GM21529 (cell line): ENCODE measurements at regions not wholly inside any gene's neighbourhood (a gene's known extent, or its start where the extent isn't known, plus 50 kb on each side); places are given as distances from the start of the nearest gene placed in this dataset.
"Not testable (repeated sequence)": the region's sequence is repeated elsewhere in the genome, so short reads cannot be mapped to it uniquely, and the experiment has no call there.

Experiments
- ATAC-seq: cut with Tn5 transposase; IDR thresholded peaks from one replicate; pipeline ENCODE4 v1.9.1; 2021; ENCODE audit not compliant: unreplicated experiment

- not testable (repeated sequence) for ATAC-seq
These were observed 120.1 kb upstream of the OSTN start for GRCh38 chr3:191078913-191079312.

- no peak for ATAC-seq
These were observed 122.0 kb upstream of the OSTN start for GRCh38 chr3:191076903-191077552.

- no peak for ATAC-seq
These were observed 124.5 kb upstream of the OSTN start for GRCh38 chr3:191074511-191074910.

GRCh38 chr3:191070762-191071403 is 128.2 kb upstream of the OSTN start:
- ATAC-seq, result no peak

- ATAC-seq, result no peak
These were observed 128.8 kb upstream of the OSTN start for GRCh38 chr3:191070201-191070600.

GRCh38 chr3:191068946-191069813 is 129.9 kb upstream of the OSTN start:
- no peak for ATAC-seq

GRCh38 chr3:191066669-191067068 is 132.4 kb upstream of the OSTN start:
- no peak for ATAC-seq

GRCh38 chr3:191065181-191065805 is 133.7 kb upstream of the OSTN start:
- no peak for ATAC-seq

- ATAC-seq, result peak; percentile 65
These were observed 148.0 kb upstream of the OSTN start for GRCh38 chr3:191051037-191051436.

GRCh38 chr3:191047930-191048329 is 151.1 kb upstream of the OSTN start:
- ATAC-seq, result no peak

GRCh38 chr3:191030929-191031328 is 168.1 kb upstream of the OSTN start:
- no peak for ATAC-seq

- ATAC-seq, result no peak
These were observed 168.0 kb upstream of the GMNC start for GRCh38 chr3:191030491-191030890.

GRCh38 chr3:191026746-191027145 is 164.3 kb upstream of the GMNC start:
- ATAC-seq, result no peak

GRCh38 chr3:191020730-191021396 is 158.4 kb upstream of the GMNC start:
- no peak for ATAC-seq

GRCh38 chr3:191019855-191020254 is 157.4 kb upstream of the GMNC start:
- no peak for ATAC-seq

GRCh38 chr3:191015960-191016359 is 153.5 kb upstream of the GMNC start:
- not testable (repeated sequence) for ATAC-seq

GRCh38 chr3:191008074-191008473 is 145.6 kb upstream of the GMNC start:
- ATAC-seq, result peak; percentile 43

GRCh38 chr3:191005790-191006189 is 143.3 kb upstream of the GMNC start:
- ATAC-seq, result peak; percentile 84

GRCh38 chr3:191003742-191004141 is 141.2 kb upstream of the GMNC start:
- no peak for ATAC-seq

GRCh38 chr3:190996181-190996775 is 133.8 kb upstream of the GMNC start:
- no peak for ATAC-seq
